Panc1 (cell line): ENCODE measurements at regions not wholly inside any gene's neighbourhood (a gene's known extent, or its start where the extent isn't known, plus 50 kb on each side); places are given as distances from the start of the nearest gene placed in this dataset.

Experiments
- ATAC-seq: fragments of 200-7000 bp; cut with Tn5 transposase; 2 replicates; pipeline ENCODE4 v1.9.1; 2020; ENCODE audit warnings: mild to moderate bottlenecking, moderate library complexity
- BruUV-seq: library from RNA; stranded (reverse); fragments of 400-500 nt; replicated peaks from 2 replicates; lab custom pipeline; 2021; lab: Mats Ljungman, UMichigan
- CTCF ChIA-PET: fragments of 300-600 bp; sonication (Branson Sonifier 250); formaldehyde crosslinking; loops from one replicate; lab custom pipeline; 2022; ENCODE audit warnings: antibody characterized with exemption; lab: Charles Lee
- POLR2A ChIA-PET: fragments of 300-600 bp; sonication (Branson Sonifier 250); formaldehyde crosslinking; loops from one replicate; lab custom pipeline; 2022; ENCODE audit warnings: antibody characterized with exemption; lab: Charles Lee
- DNase-seq: peaks from one replicate; pipeline ENCODE4 v3.0.0-alpha.2; 2010; ENCODE audit warnings: low read depth, low spot score
- H3K27ac ChIP-seq: 2 replicates; pipeline ENCODE4 v1.5.1; 2011; ENCODE audit warnings: mild to moderate bottlenecking, low read length, inconsistent platforms
- H3K27me3 ChIP-seq: fragments of 200-500 bp; sonication (Bioruptor generic); 2 replicates; pipeline ENCODE4 v1.6.0; 2014; ENCODE audit warnings: low read length, inconsistent platforms; ENCODE audit not compliant: control insufficient read depth, insufficient read depth
- H3K36me3 ChIP-seq: fragments of 200-500 bp; sonication (Bioruptor generic); 2 replicates; pipeline ENCODE4 v1.5.1; 2014; ENCODE audit warnings: inconsistent platforms, mild to moderate bottlenecking, low read length, moderate library complexity; ENCODE audit not compliant: control insufficient read depth, insufficient read depth
- H3K4me1 ChIP-seq: 2 replicates; pipeline ENCODE4 v1.5.1; 2011; ENCODE audit warnings: inconsistent platforms, mild to moderate bottlenecking, low read length, moderate library complexity; ENCODE audit not compliant: control insufficient read depth, insufficient read depth
- H3K4me3 ChIP-seq, 2 experiments: 2 replicates each; pipeline ENCODE4 v1.5.1; 2011 to 2012; ENCODE audit warnings: low read depth in 2 of 2, low read length in 2 of 2, mild to moderate bottlenecking in 2 of 2, inconsistent platforms in 1 of 2, moderate library complexity in 1 of 2
- H3K9me3 ChIP-seq: fragments of 200-500 bp; sonication (Bioruptor generic); 2 replicates; pipeline ENCODE4 v1.5.1; 2014; ENCODE audit warnings: low read depth, mild to moderate bottlenecking, inconsistent platforms, low read length, moderate library complexity; ENCODE audit not compliant: control insufficient read depth, insufficient read depth
- CTCF ChIP-seq: fragments of 450-650 bp; IDR thresholded peaks from 2 replicates; pipeline ENCODE4 v1.5.1; 2017; ENCODE audit warnings: mild to moderate bottlenecking
- POLR2AphosphoS5 ChIP-seq: IDR thresholded peaks from 2 replicates; pipeline ENCODE4 v1.6.1; 2012; ENCODE audit warnings: mild to moderate bottlenecking, low read depth, low read length, moderate library complexity
- REST ChIP-seq, 2 experiments: IDR thresholded peaks; 2 replicates each; pipeline ENCODE4 v1.6.1; 2011 to 2012; ENCODE audit warnings: low read depth in 2 of 2, control low read depth in 1 of 2, low read length in 1 of 2, mild to moderate bottlenecking in 1 of 2, moderate library complexity in 1 of 2; ENCODE audit not compliant: insufficient read depth in 1 of 2
- SIN3A ChIP-seq: IDR thresholded peaks from 2 replicates; pipeline ENCODE4 v1.6.1; 2012; ENCODE audit warnings: low read depth, mild to moderate bottlenecking, low read length, moderate library complexity, borderline replicate concordance; ENCODE audit not compliant: insufficient read depth
- TCF7L2 ChIP-seq: IDR thresholded peaks from 2 replicates; pipeline ENCODE4 v1.6.1; 2011; ENCODE audit warnings: mild to moderate bottlenecking, low read depth, low read length, inconsistent platforms
- in situ Hi-C: cut with HindIII; loops from 2 replicates; pipeline ENCODE4 v1.10.0; 2016; ENCODE audit warnings: low sequenced_read_pairs, low pct_unique_long_range_greater_than_20kb
- intact Hi-C: fragments of 100-400 bp; cut with micrococcal nuclease; formaldehyde crosslinking; loops from one replicate; pipeline ENCODE4 v1.10.0; 2022; ENCODE audit not compliant: unreplicated experiment

- in situ Hi-C loops = no loop called here
- CTCF ChIA-PET = no interaction called here
- POLR2A ChIA-PET = no interaction called here
These were observed 1468.9 kb upstream of the GBE1 start for GRCh38 chr3:83230376-83230775.

GRCh38 chr3:83226751-83227150, 1465.3 kb upstream of the GBE1 start:
- H3K27ac ChIP-seq = no peak overlapping the region
- DNase-seq = no peak
- no peaks in the 10 kb centered on the region for H3K36me3 ChIP-seq
- H3K4me1 ChIP-seq = no peaks in the 10 kb centered on the region
- H3K27me3 ChIP-seq = no peaks in the 10 kb centered on the region
- no peak for ATAC-seq
- no peaks in the 10 kb centered on the region for H3K9me3 ChIP-seq
- in situ Hi-C loops (no loop called here), intact Hi-C loops (no loop called here)
- H3K4me3 ChIP-seq = no peak overlapping the region
- no TSS peak for BruUV-seq
- TF ChIP-seq REST (IDR thresholded peaks at IDR 0.05; ENCODE audit: insufficient read depth in 1 of 2, low read depth in 2 of 2, low read length in 1 of 2) (no peak), CTCF (no peak), TCF7L2 (no peak), POLR2AphosphoS5 (no peak), SIN3A (no peak)
- ChIA-PET CTCF (no interaction called here), POLR2A (no interaction called here)

More at GRCh38 chr3:83230376-83230775, 1468.9 kb upstream of the GBE1 start:
- ATAC-seq (no peak), DNase-seq (no peak)
- H3K27me3 ChIP-seq = no peaks in the 10 kb centered on the region
- TF ChIP-seq POLR2AphosphoS5 = no peak
- TF ChIP-seq SIN3A = no peak
- no peak for TF ChIP-seq TCF7L2
- TF ChIP-seq REST (IDR thresholded peaks at IDR 0.05; ENCODE audit: insufficient read depth in 1 of 2, low read depth in 2 of 2, low read length in 1 of 2) = no peak
- no peak for TF ChIP-seq CTCF
- intact Hi-C loops = no loop called here
- no TSS peak for BruUV-seq
- H3K36me3 ChIP-seq = no peaks in the 10 kb centered on the region
- H3K9me3 ChIP-seq = no peaks in the 10 kb centered on the region
- no peaks in the 10 kb centered on the region for H3K4me1 ChIP-seq
- no peak overlapping the region for H3K4me3 ChIP-seq
- no peak overlapping the region for H3K27ac ChIP-seq
